ENCODE measurements at regions not wholly inside any gene's neighbourhood (a gene's known extent, or its start where the extent isn't known, plus 50 kb on each side); places are given as distances from the start of the nearest gene placed in this dataset.

DNA sequence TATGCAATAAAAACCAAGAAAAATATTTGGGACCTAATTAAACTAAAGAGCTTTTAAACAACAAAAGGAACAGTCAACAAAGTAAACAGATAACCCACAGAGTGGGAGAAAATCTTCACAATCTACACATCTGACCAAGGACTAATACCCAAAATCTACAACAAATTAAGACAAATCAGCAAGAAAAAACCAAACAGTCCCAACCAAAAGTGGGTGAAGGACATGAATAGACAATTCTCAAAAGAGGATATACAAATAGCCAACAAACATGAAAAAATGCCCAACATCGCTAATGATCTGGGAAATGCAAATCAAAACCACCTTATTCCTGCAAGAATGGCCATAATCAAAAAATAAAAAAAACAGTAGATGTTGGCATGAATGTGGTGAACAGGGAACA lies 250.1 kb downstream of the C1D start:
- TF ChIP-seq, protein P1, sequence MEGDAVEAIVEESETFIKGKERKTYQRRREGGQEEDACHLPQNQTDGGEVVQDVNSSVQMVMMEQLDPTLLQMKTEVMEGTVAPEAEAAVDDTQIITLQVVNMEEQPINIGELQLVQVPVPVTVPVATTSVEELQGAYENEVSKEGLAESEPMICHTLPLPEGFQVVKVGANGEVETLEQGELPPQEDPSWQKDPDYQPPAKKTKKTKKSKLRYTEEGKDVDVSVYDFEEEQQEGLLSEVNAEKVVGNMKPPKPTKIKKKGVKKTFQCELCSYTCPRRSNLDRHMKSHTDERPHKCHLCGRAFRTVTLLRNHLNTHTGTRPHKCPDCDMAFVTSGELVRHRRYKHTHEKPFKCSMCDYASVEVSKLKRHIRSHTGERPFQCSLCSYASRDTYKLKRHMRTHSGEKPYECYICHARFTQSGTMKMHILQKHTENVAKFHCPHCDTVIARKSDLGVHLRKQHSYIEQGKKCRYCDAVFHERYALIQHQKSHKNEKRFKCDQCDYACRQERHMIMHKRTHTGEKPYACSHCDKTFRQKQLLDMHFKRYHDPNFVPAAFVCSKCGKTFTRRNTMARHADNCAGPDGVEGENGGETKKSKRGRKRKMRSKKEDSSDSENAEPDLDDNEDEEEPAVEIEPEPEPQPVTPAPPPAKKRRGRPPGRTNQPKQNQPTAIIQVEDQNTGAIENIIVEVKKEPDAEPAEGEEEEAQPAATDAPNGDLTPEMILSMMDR (IDR thresholded peaks at IDR 0.05; ENCODE audit: borderline replicate concordance, control extremely low read depth, extremely low read depth, insufficient read depth, missing control alignments) = no peak
- in situ Hi-C loops (cut with MboI; ENCODE audit: low sequenced_read_pairs, unreplicated experiment) = no loop called here
- no peak for DNase-seq (ENCODE audit: low spot score)

DNA sequence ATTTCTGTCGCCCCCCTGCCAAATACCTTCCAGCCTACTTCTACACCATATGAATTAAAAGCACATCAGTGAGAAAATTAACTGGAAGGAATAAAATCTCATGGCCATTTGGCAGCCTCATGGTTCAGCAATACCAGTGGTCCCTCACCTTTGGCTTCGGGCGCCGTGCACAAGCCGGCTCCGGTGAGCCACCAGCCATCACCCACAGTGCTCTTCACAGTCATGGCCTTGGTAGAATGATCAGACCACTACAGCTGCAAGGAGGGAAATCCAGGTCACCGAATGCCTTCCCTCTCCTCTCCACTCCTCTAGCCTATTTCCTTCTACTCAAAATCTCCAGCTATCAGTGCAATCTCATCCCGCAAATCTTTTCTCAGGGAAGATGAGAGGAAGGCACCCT lies 239.1 kb downstream of the C1D start:
- TF ChIP-seq, protein P1 (IDR thresholded peaks at IDR 0.05; ENCODE audit: borderline replicate concordance, control extremely low read depth, extremely low read depth, insufficient read depth, missing control alignments) = no peak
- DNase-seq (ENCODE audit: low spot score) = no peak
- in situ Hi-C loops (cut with MboI; ENCODE audit: low sequenced_read_pairs, unreplicated experiment) = no loop called here

- TF ChIP-seq, protein P1 (IDR thresholded peaks at IDR 0.05; ENCODE audit: borderline replicate concordance, control extremely low read depth, extremely low read depth, insufficient read depth, missing control alignments) = no peak
- DNase-seq (ENCODE audit: low spot score) = no peak
- in situ Hi-C loops (cut with MboI; ENCODE audit: low sequenced_read_pairs, unreplicated experiment) = no loop called here
Observed at GRCh38 chr2:67824186-67824585, 238.6 kb downstream of the C1D start.

DNA sequence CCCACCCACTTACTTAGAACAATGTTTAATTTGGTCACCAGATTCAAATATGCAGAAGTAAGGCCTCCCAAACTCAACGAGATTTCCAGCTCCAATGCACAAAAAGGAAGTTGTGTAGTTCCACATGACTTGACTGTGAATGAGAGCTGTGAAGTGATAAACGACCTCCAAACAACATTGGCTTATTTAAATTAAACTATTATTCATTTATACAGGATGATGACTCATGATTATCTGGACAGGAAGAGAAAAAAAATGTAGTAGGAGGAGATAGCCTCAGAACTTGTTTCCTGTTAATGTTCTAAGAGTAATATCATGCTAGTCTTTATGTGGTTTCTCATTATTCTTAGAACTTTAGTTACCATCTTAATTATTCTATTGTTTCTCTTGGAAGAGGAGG lies 237.3 kb downstream of the C1D start:
- in situ Hi-C loops (cut with MboI; ENCODE audit: low sequenced_read_pairs, unreplicated experiment) = no loop called here

DNA sequence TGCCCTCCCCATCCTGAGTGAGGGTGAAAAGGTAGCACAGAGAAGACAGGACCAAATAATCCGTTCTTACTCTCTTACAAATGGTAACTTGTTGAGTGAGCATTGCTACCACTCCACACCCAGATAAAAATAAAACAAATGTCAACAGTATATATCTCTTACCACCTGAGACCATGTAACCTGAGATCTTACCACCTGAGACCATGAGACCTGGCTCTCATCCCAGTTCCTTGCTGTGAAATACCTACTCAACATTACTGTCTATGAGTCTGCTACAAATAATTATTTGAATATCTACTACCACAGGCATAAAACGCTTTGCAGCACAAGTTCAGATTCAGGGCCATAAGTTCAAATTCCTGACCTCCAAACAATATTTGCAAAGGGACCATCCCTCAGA lies 234.7 kb downstream of the C1D start:
- in situ Hi-C loops (cut with MboI; ENCODE audit: low sequenced_read_pairs, unreplicated experiment) = no loop called here
- TF ChIP-seq, protein P1 (IDR thresholded peaks at IDR 0.05; ENCODE audit: borderline replicate concordance, control extremely low read depth, extremely low read depth, insufficient read depth, missing control alignments) = no peak
- no peak for DNase-seq (ENCODE audit: low spot score)

More for the DNA sequence above, 237.3 kb downstream of the C1D start:
- TF ChIP-seq, protein P1 (IDR thresholded peaks at IDR 0.05; ENCODE audit: borderline replicate concordance, control extremely low read depth, extremely low read depth, insufficient read depth, missing control alignments) = no peak
- no peak for DNase-seq (ENCODE audit: low spot score)

DNA sequence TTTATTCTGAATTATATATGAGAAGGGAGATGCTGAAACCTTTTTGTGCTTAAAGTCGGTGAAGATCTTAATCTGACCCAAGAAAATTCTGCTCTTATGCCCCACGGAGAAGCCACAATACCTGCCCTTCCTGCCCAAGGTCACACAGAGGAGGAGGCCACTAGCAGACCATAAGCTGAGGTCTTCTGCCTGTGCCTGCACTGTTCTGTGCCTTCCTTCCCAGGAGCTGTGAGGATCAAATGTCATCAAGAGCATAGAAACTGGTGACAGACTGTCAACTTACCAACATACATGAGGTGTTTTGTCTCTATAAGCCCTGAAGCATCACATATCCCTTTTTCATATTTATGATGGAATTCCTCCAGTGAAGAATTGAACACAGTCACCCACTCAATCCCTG lies 233.3 kb downstream of the C1D start:
- DNase-seq (ENCODE audit: low spot score) = no peak
- in situ Hi-C loops (cut with MboI; ENCODE audit: low sequenced_read_pairs, unreplicated experiment) = no loop called here
- TF ChIP-seq, protein P1 (IDR thresholded peaks at IDR 0.05; ENCODE audit: borderline replicate concordance, control extremely low read depth, extremely low read depth, insufficient read depth, missing control alignments) = no peak

DNA sequence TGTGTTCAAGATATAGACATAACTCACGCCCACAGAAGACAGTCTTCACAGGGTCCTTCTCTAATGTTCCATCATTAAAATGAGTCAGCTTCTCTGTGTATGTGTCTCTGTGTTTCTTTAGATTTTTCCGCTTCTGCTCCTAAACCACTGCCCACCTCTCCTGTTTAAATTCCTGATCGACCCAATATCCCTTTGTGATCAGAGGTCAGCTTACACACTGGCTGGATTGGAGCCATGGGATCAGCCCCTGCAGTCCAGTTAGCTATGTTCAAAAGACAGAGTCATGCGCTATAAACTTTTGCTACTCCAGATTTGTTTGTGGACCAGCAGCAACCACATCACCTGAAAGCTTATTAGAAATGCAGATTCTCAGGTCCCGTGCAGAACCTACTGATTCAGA lies 229.2 kb downstream of the C1D start:
- TF ChIP-seq, protein P1 (IDR thresholded peaks at IDR 0.05; ENCODE audit: borderline replicate concordance, control extremely low read depth, extremely low read depth, insufficient read depth, missing control alignments) = no peak

More for the DNA sequence above, 229.2 kb downstream of the C1D start:
- in situ Hi-C loops (cut with MboI; ENCODE audit: low sequenced_read_pairs, unreplicated experiment) = no loop called here
- DNase-seq (ENCODE audit: low spot score) = no peak

All from GM13976 (cell line).